HFFc6 (cell line): ENCODE measurements at regions not wholly inside any gene's neighbourhood (a gene's known extent, or its start where the extent isn't known, plus 50 kb on each side); places are given as distances from the start of the nearest gene placed in this dataset.

Experiments used
- DNase-seq: peaks from one replicate; pipeline ENCODE4 v3.0.0-alpha.2; 2018
- H3K27ac Mint-ChIP-seq: 2 replicates; pipeline ENCODE4 v1.8.0; 2020; ENCODE audit warnings: mild to moderate bottlenecking, mixed read lengths
- H3K27me3 Mint-ChIP-seq: 2 replicates; pipeline ENCODE4 v1.8.0; 2021; ENCODE audit warnings: mild to moderate bottlenecking, moderate library complexity, mixed read lengths; ENCODE audit not compliant: insufficient read depth
- H3K36me3 Mint-ChIP-seq: 2 replicates; pipeline ENCODE4 v1.8.0; 2021; ENCODE audit warnings: low read depth, mixed read lengths
- H3K4me1 Mint-ChIP-seq: 2 replicates; pipeline ENCODE4 v1.8.0; 2020; ENCODE audit warnings: low read depth, mixed read lengths
- H3K4me3 Mint-ChIP-seq: 2 replicates; pipeline ENCODE4 v1.8.0; 2020; ENCODE audit warnings: mild to moderate bottlenecking, moderate library complexity, mixed read lengths
- H3K9me3 Mint-ChIP-seq: 2 replicates; pipeline ENCODE4 v1.8.0; 2020; ENCODE audit warnings: mild to moderate bottlenecking, mixed read lengths
- TF ChIP-seq, protein P1 (sequence below): fragments of 200-600 bp; sonication (generic); IDR thresholded peaks from 2 replicates; pipeline ENCODE4 v1.5.0; 2021; ENCODE audit warnings: antibody characterized with exemption, mild to moderate bottlenecking

DNA sequence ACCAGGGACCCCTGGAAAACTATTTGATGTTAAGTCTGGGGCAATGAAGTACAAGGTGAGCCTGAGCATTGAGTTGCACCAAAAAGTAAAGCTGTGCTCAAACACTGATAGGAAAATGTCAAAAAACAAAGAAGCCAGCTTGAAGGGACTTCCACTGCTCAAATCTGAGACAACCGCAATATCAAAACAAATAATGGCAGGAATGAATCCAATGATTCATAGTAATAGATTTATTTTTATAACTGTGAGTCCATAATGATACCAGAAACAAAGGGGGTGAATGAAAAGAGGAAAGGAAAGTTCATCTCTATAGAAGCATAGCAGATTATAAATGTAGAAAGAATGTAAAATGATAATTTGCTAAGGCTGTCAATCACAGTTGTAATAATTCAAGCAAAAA lies 237.3 kb upstream of the ZBTB20 start:
- no peaks in the 10 kb centered on the region for H3K36me3 Mint-ChIP-seq
- H3K27me3 Mint-ChIP-seq = peaks cover 1% of the 10 kb centered on the region; the same call in 1 of the 2 replicates
- no peak overlapping the region for H3K4me3 Mint-ChIP-seq
- DNase-seq = no peak
- TF ChIP-seq, protein P1, sequence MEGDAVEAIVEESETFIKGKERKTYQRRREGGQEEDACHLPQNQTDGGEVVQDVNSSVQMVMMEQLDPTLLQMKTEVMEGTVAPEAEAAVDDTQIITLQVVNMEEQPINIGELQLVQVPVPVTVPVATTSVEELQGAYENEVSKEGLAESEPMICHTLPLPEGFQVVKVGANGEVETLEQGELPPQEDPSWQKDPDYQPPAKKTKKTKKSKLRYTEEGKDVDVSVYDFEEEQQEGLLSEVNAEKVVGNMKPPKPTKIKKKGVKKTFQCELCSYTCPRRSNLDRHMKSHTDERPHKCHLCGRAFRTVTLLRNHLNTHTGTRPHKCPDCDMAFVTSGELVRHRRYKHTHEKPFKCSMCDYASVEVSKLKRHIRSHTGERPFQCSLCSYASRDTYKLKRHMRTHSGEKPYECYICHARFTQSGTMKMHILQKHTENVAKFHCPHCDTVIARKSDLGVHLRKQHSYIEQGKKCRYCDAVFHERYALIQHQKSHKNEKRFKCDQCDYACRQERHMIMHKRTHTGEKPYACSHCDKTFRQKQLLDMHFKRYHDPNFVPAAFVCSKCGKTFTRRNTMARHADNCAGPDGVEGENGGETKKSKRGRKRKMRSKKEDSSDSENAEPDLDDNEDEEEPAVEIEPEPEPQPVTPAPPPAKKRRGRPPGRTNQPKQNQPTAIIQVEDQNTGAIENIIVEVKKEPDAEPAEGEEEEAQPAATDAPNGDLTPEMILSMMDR = no peak
- no peak overlapping the region for H3K27ac Mint-ChIP-seq
- no peaks in the 10 kb centered on the region for H3K4me1 Mint-ChIP-seq
- no peaks in the 10 kb centered on the region for H3K9me3 Mint-ChIP-seq

DNA sequence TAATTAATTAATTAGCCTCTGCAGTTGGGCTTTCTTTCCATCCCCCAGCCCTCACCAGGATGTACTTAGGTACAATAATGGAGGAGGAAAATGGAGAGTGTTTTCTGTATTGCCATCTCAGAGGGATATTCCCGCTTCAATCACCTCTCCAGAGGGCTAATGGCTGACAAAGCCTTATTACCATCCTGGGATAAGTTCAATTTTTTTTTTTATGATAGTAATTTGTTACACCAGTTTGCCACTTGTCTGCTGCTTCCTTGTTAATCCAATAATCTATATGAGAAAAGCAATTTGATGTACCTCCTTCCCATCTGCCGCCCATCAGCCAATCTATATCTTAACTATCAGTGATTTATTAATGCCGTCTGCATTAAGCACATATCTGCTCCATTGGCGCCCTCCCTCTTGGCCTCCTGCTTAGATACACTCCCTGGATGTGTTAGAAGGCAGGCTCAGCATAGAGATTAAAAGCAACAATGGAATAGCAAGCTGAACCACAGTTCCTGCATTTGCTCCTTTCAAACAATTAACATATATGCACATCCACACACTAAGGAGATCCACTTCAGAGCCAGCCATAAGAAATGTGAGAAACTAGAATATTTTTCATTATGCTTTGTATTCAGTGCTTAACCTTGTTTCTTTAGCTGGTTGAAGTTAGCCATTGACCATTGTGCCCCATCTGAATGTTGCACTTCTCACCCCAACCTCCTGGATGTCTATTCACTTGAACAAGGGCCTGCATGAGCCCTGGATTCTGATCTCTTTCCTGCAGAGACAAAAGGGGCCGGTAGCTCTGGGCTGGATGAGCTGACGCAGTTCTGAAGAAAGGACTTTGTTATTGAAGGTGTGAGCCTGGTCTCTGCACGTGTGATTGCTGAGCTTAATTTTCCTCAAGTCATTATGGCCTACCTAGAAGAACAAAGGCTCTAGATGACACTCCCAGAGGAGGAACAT lies 237.3 kb upstream of the GAP43 start:
- TF ChIP-seq, protein P1 = no peak
- no peak for DNase-seq
- Mint-ChIP-seq H3K27me3 (peaks cover 1% of the 10 kb centered on the region; the same call in 1 of the 2 replicates), H3K4me1 (no peaks in the 10 kb centered on the region), H3K9me3 (no peaks in the 10 kb centered on the region), H3K27ac (no peak overlapping the region), H3K4me3 (no peak overlapping the region), H3K36me3 (no peaks in the 10 kb centered on the region)

DNA sequence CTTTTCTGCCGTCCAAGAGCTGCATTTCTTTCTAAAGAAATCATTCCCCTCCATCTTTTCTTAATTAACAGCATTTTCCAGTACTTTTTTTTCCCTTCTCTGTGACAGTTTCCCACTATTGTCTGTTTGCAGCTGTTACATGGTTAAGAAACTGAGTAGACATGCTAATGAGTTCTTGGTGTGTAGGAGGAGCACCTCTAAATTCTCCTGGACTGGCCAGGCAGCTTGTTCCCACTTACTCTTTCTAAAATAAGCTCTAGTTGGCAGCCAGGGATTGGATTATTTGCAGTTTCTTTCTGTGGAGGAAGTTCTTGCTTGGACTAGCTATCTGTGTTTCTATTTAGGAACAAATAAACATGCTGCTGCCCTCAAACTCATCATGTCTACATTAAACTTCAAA lies 235.1 kb upstream of the GAP43 start:
- H3K27me3 Mint-ChIP-seq = peaks cover 1% of the 10 kb centered on the region; the same call in 1 of the 2 replicates
- no peaks in the 10 kb centered on the region for H3K36me3 Mint-ChIP-seq
- H3K27ac Mint-ChIP-seq = no peak overlapping the region
- no peaks in the 10 kb centered on the region for H3K4me1 Mint-ChIP-seq
- TF ChIP-seq, protein P1 = no peak
- DNase-seq = no peak
- H3K9me3 Mint-ChIP-seq = no peaks in the 10 kb centered on the region
- no peak overlapping the region for H3K4me3 Mint-ChIP-seq

DNA sequence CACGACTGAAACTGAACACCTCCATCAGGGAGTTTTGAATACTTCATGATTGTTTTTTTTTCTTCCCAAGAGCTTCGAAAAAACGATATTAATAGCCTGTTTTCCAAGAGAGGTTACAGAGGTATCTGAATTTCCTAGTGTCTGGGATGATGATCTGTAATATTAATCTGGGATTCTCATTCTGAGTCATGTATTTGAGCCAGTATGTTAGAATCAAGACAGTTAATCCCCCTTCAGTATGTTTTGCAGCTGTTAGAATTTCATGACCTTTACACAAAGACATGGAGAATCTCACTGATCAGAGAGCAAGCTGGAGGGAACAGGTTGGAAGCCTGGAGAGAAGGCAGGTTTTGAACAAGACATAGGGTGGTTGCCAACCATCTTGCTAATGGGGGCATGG lies 234.5 kb upstream of the GAP43 start:
- DNase-seq = no peak
- peaks cover 1% of the 10 kb centered on the region; the same call in 1 of the 2 replicates for H3K27me3 Mint-ChIP-seq
- TF ChIP-seq, protein P1 = no peak
- H3K9me3 Mint-ChIP-seq = no peaks in the 10 kb centered on the region
- H3K27ac Mint-ChIP-seq = no peak overlapping the region
- H3K4me1 Mint-ChIP-seq = no peaks in the 10 kb centered on the region
- no peaks in the 10 kb centered on the region for H3K36me3 Mint-ChIP-seq
- H3K4me3 Mint-ChIP-seq = no peak overlapping the region

DNA sequence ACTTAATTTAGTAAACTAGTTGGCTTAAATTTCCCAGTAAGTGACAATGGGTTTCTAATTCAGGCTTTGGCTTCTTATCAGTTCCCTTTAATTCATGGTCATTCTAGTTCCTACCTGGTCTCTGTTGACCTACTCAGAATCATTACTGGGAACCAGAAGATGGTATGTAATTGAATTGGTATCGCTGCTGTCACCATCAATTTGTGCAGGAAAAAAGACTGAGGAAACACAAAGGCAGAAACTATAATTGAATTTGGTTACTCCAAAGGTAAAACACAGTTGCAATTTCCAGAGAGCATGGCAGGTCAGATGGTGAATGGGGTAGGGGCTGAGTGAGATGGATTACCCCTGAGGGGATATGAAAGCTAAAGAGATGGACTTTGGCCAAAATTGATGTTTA lies 226.5 kb upstream of the GAP43 start:
- no peak overlapping the region for H3K27ac Mint-ChIP-seq

More for the DNA sequence above, 226.5 kb upstream of the GAP43 start:
- H3K9me3 Mint-ChIP-seq = no peaks in the 10 kb centered on the region
- H3K4me1 Mint-ChIP-seq = peaks cover 16% of the 10 kb centered on the region
- no peaks in the 10 kb centered on the region for H3K27me3 Mint-ChIP-seq
- no peak overlapping the region for H3K4me3 Mint-ChIP-seq
- H3K36me3 Mint-ChIP-seq = no peaks in the 10 kb centered on the region
- TF ChIP-seq, protein P1 = no peak
- no peak for DNase-seq
